Activated naive CD8-positive, alpha-beta T cell treated with anti-CD3 and anti-CD28 coated beads for 36 hours (primary cell): ENCODE measurements at regions not wholly inside any gene's neighbourhood (a gene's known extent, or its start where the extent isn't known, plus 50 kb on each side); places are given as distances from the start of the nearest gene placed in this dataset.

Source experiments
- DNase-seq: peaks from one replicate; pipeline ENCODE4 v3.0.0; 2021
- H3K27ac Mint-ChIP-seq: one replicate; pipeline ENCODE4 v1.8.0; 2022; ENCODE audit warnings: mild to moderate bottlenecking, moderate library complexity, mixed read lengths
- H3K27me3 Mint-ChIP-seq: one replicate; pipeline ENCODE4 v1.8.0; 2022; ENCODE audit warnings: mild to moderate bottlenecking, mixed read lengths
- H3K36me3 Mint-ChIP-seq: one replicate; pipeline ENCODE4 v1.8.0; 2021; ENCODE audit warnings: mild to moderate bottlenecking, mixed read lengths
- H3K4me1 Mint-ChIP-seq: one replicate; pipeline ENCODE4 v1.8.0; 2021; ENCODE audit warnings: mixed read lengths
- H3K4me3 Mint-ChIP-seq: one replicate; pipeline ENCODE4 v1.8.0; 2022; ENCODE audit warnings: mild to moderate bottlenecking, moderate library complexity, mixed read lengths
- H3K9me3 Mint-ChIP-seq: one replicate; pipeline ENCODE4 v1.8.0; 2022; ENCODE audit warnings: mixed read lengths

GRCh38 chr2:24411488-24412151 is 51.3 kb upstream of the ITSN2 start:
- no peaks in the 10 kb centered on the region for H3K4me1 Mint-ChIP-seq
- DNase-seq = no peak
- H3K27ac Mint-ChIP-seq = peak overlapping the region; percentile 9
- no peak overlapping the region for H3K4me3 Mint-ChIP-seq
- H3K27me3 Mint-ChIP-seq = peaks cover 6% of the 10 kb centered on the region
- no peaks in the 10 kb centered on the region for H3K9me3 Mint-ChIP-seq
- H3K36me3 Mint-ChIP-seq = no peaks in the 10 kb centered on the region

DNA sequence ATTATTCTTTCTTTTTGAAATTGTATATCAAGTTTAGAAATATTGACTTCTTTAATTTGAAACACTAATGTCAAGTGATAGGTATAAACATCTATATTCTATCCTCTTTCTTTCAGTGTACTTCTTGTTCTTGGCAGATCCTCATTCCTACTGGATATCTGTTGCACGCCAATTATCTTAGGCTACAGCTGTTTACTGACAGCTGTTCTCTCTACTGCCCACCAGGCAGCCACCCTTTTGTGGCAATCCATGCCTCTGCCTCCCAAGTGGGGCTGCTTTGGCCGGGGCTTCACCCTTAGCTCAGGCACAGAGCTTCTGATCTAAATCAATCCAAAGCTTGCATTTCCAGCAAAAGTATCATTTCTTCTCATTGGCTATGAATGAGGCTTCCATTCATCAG is 50.6 kb upstream of the ITSN2 start:
- DNase-seq = no peak
- H3K4me3 Mint-ChIP-seq = no peak overlapping the region
- no peaks in the 10 kb centered on the region for H3K36me3 Mint-ChIP-seq
- no peaks in the 10 kb centered on the region for H3K4me1 Mint-ChIP-seq
- no peaks in the 10 kb centered on the region for H3K9me3 Mint-ChIP-seq
- H3K27ac Mint-ChIP-seq = no peak overlapping the region
- H3K27me3 Mint-ChIP-seq = peaks cover 6% of the 10 kb centered on the region

- H3K4me3 Mint-ChIP-seq = no peak overlapping the region
- no peaks in the 10 kb centered on the region for H3K4me1 Mint-ChIP-seq
- no peaks in the 10 kb centered on the region for H3K9me3 Mint-ChIP-seq
- H3K27ac Mint-ChIP-seq = no peak overlapping the region
- no peaks in the 10 kb centered on the region for H3K36me3 Mint-ChIP-seq
- no peak for DNase-seq
- peaks cover 6% of the 10 kb centered on the region for H3K27me3 Mint-ChIP-seq
These were observed 49.6 kb upstream of the ITSN2 start for GRCh38 chr2:24409700-24410556.
